Mesendoderm (in vitro differentiated cells): ENCODE measurements at regions not wholly inside any gene's neighbourhood (a gene's known extent, or its start where the extent isn't known, plus 50 kb on each side); places are given as distances from the start of the nearest gene placed in this dataset.

Source experiments
- DNase-seq: peaks from one replicate; pipeline ENCODE4 v3.0.0; 2013
- H2AK5ac ChIP-seq: 2 replicates; pipeline ENCODE4 v1.6.1; 2013; ENCODE audit warnings: low read length, inconsistent platforms
- H2BK120ac ChIP-seq: 2 replicates; pipeline ENCODE4 v1.6.1; 2013; ENCODE audit warnings: low read depth, mild to moderate bottlenecking, low read length, moderate library complexity, mixed read lengths
- H2BK15ac ChIP-seq: replicated peaks from 2 replicates; pipeline ENCODE4 v1.6.1; 2013; ENCODE audit warnings: low read depth, mild to moderate bottlenecking, moderate library complexity
- H2BK5ac ChIP-seq: 2 replicates; pipeline ENCODE4 v1.6.1; 2013; ENCODE audit warnings: low read length, inconsistent platforms
- H3K18ac ChIP-seq: 2 replicates; pipeline ENCODE4 v1.6.1; 2013; ENCODE audit warnings: mild to moderate bottlenecking, low read length, mixed read lengths
- H3K23ac ChIP-seq: one replicate; pipeline ENCODE4 v1.6.1; 2013; ENCODE audit warnings: low read length
- H3K27ac ChIP-seq: 2 replicates; pipeline ENCODE4 v1.5.1; 2013; ENCODE audit warnings: low read depth, mild to moderate bottlenecking, inconsistent platforms, low read length, moderate library complexity
- H3K27me3 ChIP-seq: 2 replicates; pipeline ENCODE4 v1.6.1; 2013; ENCODE audit warnings: low read length, control low read depth, mild to moderate bottlenecking, inconsistent platforms; ENCODE audit not compliant: insufficient read depth, poor library complexity
- H3K36me3 ChIP-seq: 2 replicates; pipeline ENCODE4 v1.6.1; 2013; ENCODE audit warnings: low read length, inconsistent platforms; ENCODE audit not compliant: control insufficient read depth, insufficient read depth
- H3K4ac ChIP-seq: one replicate; pipeline ENCODE4 v1.6.1; 2013; ENCODE audit warnings: low read depth, mild to moderate bottlenecking, low read length, moderate library complexity
- H3K4me1 ChIP-seq: 2 replicates; pipeline ENCODE4 v1.6.1; 2013; ENCODE audit warnings: low read depth, low read length, inconsistent platforms; ENCODE audit not compliant: control insufficient read depth
- H3K4me2 ChIP-seq: 2 replicates; pipeline ENCODE4 v1.6.1; 2013; ENCODE audit warnings: low read length
- H3K4me3 ChIP-seq: 2 replicates; pipeline ENCODE4 v1.5.1; 2013; ENCODE audit warnings: mild to moderate bottlenecking, low read length
- H3K56ac ChIP-seq: one replicate; pipeline ENCODE4 v1.6.1; 2013; ENCODE audit warnings: low read length
- H3K79me1 ChIP-seq: 2 replicates; pipeline ENCODE4 v1.6.1; 2013; ENCODE audit warnings: low read length, inconsistent platforms
- H3K79me2 ChIP-seq: 2 replicates; pipeline ENCODE4 v1.6.1; 2013; ENCODE audit warnings: mild to moderate bottlenecking, low read length; ENCODE audit not compliant: control insufficient read depth, insufficient read depth
- H3K9ac ChIP-seq: 2 replicates; pipeline ENCODE4 v1.6.1; 2013; ENCODE audit warnings: low read length, inconsistent platforms
- H4K5ac ChIP-seq: one replicate; pipeline ENCODE4 v1.6.1; 2013; ENCODE audit warnings: low read length
- H4K8ac ChIP-seq: one replicate; pipeline ENCODE4 v1.6.1; 2013; ENCODE audit warnings: low read depth, mild to moderate bottlenecking, control low read depth, low read length, moderate library complexity
- WGBS: extraction: QIAGEN DNeasy Blood & Tissue Kit; methylation state at CpG from one replicate; pipeline ENCODE4 v1.1.7; 2013; ENCODE audit warnings: low lambda C conversion rate, missing lambda C conversion rate; ENCODE audit not compliant: insufficient coverage; ENCODE audit errors: extremely low coverage; 5-methylcytosine and 5-hydroxymethylcytosine counted together

DNA sequence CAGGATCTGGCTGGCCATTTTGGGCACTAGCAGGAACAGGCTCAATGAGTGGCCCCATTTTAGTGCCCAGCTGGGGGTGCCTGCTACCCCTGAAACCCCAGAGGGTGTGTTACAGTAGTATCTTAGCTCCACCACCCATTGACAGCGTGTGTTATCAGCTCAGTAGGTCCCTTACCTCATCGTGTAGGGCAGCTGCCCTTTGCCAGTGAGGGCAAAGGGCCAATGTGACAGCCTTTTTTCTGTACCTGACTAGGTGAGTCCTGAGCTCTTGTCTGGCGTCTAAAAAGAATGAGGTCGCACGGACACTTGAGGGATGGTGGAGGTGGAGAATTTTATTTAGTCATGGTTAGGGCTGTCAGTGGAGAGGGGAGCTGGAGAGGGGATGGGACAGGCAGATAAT is 462.2 kb downstream of the PIK3C3 start:
- Histone ChIP-seq H3K36me3 (no peaks in the 10 kb centered on the region), H3K4me1 (no peaks in the 10 kb centered on the region), H3K27me3 (no peaks in the 10 kb centered on the region), H2BK120ac (no peak overlapping the region), H3K79me2 (no peaks in the 10 kb centered on the region), H3K18ac (no peak overlapping the region), H4K8ac (no peak overlapping the region), H3K9ac (no peak overlapping the region), H3K4me2 (no peak overlapping the region), H3K23ac (no peak overlapping the region), H3K27ac (no peak overlapping the region), H3K4ac (no peak overlapping the region), H3K56ac (no peak overlapping the region), H3K4me3 (no peak overlapping the region), H2BK15ac (no peak overlapping the region), H3K79me1 (no peaks in the 10 kb centered on the region), H2BK5ac (no peak overlapping the region), H2AK5ac (no peak overlapping the region), H4K5ac (no peak overlapping the region)
- no peak for DNase-seq
- WGBS: no CpG with 5 or more reads among the region's 5 CpGs

DNA sequence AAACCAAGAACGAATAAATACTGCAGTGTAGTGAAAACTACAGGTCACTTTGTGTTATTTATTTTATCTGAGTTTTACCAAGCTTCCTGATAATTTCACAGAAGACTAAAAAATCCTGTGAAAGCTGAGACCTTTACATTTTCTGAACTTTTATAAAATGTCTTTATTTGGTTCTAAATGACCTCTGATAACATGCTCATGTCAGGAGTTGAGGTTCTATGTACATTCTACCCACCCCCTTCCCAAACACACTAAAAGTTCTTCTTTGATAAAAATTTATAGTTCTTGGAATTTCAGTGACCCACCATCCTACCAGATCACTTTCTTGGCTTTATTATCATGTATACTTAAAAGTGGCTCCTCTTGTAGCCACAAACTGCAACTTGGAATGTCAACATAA is 463.1 kb downstream of the PIK3C3 start:
- H3K79me2 ChIP-seq: no peaks in the 10 kb centered on the region
- no peak overlapping the region for H3K4me2 ChIP-seq
- no peak overlapping the region for H2BK5ac ChIP-seq
- H3K4ac ChIP-seq: no peak overlapping the region
- H3K36me3 ChIP-seq: no peaks in the 10 kb centered on the region
- H2BK15ac ChIP-seq: no peak overlapping the region
- no peak overlapping the region for H3K23ac ChIP-seq
- H2BK120ac ChIP-seq: no peak overlapping the region
- no peaks in the 10 kb centered on the region for H3K4me1 ChIP-seq
- DNase-seq: no peak
- H2AK5ac ChIP-seq: no peak overlapping the region
- H4K8ac ChIP-seq: no peak overlapping the region
- no peak overlapping the region for H3K9ac ChIP-seq
- H3K18ac ChIP-seq: no peak overlapping the region
- no peaks in the 10 kb centered on the region for H3K27me3 ChIP-seq
- H3K79me1 ChIP-seq: no peaks in the 10 kb centered on the region
- H3K56ac ChIP-seq: no peak overlapping the region
- no peak overlapping the region for H3K4me3 ChIP-seq
- H3K27ac ChIP-seq: no peak overlapping the region
- WGBS: no CpG with 5 or more reads among the region's 1 CpG
- H4K5ac ChIP-seq: no peak overlapping the region

- H3K18ac ChIP-seq: no peak overlapping the region
- no peak overlapping the region for H3K4me2 ChIP-seq
- no peak overlapping the region for H3K4me3 ChIP-seq
- H3K79me2 ChIP-seq: no peaks in the 10 kb centered on the region
- H2BK15ac ChIP-seq: no peak overlapping the region
- no peak overlapping the region for H4K8ac ChIP-seq
- no peak overlapping the region for H3K27ac ChIP-seq
- H3K4me1 ChIP-seq: no peaks in the 10 kb centered on the region
- no peak overlapping the region for H4K5ac ChIP-seq
- no peak overlapping the region for H2BK5ac ChIP-seq
- H3K36me3 ChIP-seq: no peaks in the 10 kb centered on the region
- H3K27me3 ChIP-seq: no peaks in the 10 kb centered on the region
- no peak overlapping the region for H3K4ac ChIP-seq
- H2BK120ac ChIP-seq: no peak overlapping the region
- H3K23ac ChIP-seq: no peak overlapping the region
- no peak overlapping the region for H3K56ac ChIP-seq
- H3K9ac ChIP-seq: no peak overlapping the region
- H3K79me1 ChIP-seq: no peaks in the 10 kb centered on the region
- DNase-seq: peak; percentile 47
- no peak overlapping the region for H2AK5ac ChIP-seq
Measured at GRCh38 chr18:42425025-42425424, 470.0 kb downstream of the PIK3C3 start.

DNA sequence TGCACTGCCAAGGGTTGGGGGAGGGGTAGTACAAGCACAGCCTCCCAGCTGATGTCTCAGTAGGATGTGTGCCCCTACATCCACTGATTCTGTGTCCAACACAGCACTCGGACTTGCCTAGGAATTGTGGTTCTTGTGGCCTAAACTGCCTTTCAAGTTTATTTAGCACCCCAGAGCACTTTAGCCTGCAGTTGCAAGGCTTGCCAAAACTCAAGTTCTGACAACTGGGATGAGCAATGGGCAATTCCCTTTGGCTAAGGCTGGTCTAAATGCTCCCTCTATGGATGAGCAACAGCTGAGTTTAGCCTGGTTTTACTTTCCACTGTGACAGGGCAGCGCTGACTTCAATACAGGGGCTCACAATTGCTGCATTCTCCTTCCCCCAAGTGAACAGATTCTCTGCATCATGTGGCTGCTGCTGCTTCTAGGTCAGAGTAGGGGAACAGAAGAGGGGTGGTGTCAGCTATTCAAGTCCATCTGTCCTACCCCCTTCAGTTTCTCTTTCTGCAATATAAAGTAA is 471.5 kb downstream of the PIK3C3 start:
- H2AK5ac ChIP-seq: no peak overlapping the region
- H3K4me3 ChIP-seq: no peak overlapping the region
- H3K4me2 ChIP-seq: no peak overlapping the region
- no peaks in the 10 kb centered on the region for H3K79me2 ChIP-seq
- no peaks in the 10 kb centered on the region for H3K79me1 ChIP-seq
- no peaks in the 10 kb centered on the region for H3K27me3 ChIP-seq
- no peak overlapping the region for H2BK120ac ChIP-seq
- H4K5ac ChIP-seq: no peak overlapping the region
- H4K8ac ChIP-seq: no peak overlapping the region
- no peaks in the 10 kb centered on the region for H3K4me1 ChIP-seq
- no CpG with 5 or more reads among the region's 2 CpGs for WGBS
- H3K36me3 ChIP-seq: no peaks in the 10 kb centered on the region
- no peak overlapping the region for H2BK15ac ChIP-seq
- H3K4ac ChIP-seq: no peak overlapping the region
- H3K23ac ChIP-seq: no peak overlapping the region
- no peak overlapping the region for H3K18ac ChIP-seq
- DNase-seq: no peak
- no peak overlapping the region for H3K27ac ChIP-seq
- H3K9ac ChIP-seq: no peak overlapping the region
- H3K56ac ChIP-seq: no peak overlapping the region
- H2BK5ac ChIP-seq: no peak overlapping the region

DNA sequence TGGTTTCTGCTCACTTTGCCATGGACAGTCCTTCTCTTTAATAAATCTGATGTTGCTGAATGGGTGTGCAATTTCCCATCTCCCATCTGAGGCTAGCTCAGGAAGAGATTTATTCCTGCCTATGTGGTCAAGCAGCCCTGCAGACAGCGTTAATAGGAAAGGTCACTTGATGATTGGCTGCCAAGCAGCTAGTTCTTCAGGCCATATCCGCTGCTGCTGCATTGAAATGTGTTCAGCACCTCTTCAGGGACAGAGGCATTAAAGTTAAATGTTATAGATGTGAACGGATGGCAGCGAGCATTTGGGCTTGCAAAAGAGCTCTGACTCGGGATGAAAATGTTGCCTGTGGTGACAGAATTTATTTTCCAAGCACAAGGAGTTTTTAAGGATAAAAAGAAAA is 474.2 kb downstream of the PIK3C3 start:
- Histone ChIP-seq H3K27ac (no peak overlapping the region), H3K36me3 (no peaks in the 10 kb centered on the region), H4K5ac (no peak overlapping the region), H3K4me2 (no peak overlapping the region), H2BK120ac (no peak overlapping the region), H3K27me3 (no peaks in the 10 kb centered on the region), H3K79me2 (no peaks in the 10 kb centered on the region), H2AK5ac (no peak overlapping the region), H2BK15ac (no peak overlapping the region), H2BK5ac (no peak overlapping the region), H3K4me3 (no peak overlapping the region), H4K8ac (no peak overlapping the region), H3K79me1 (no peaks in the 10 kb centered on the region), H3K4me1 (no peaks in the 10 kb centered on the region), H3K23ac (no peak overlapping the region), H3K18ac (no peak overlapping the region), H3K56ac (no peak overlapping the region), H3K4ac (no peak overlapping the region), H3K9ac (no peak overlapping the region)
- WGBS: no CpG with 5 or more reads among the region's 5 CpGs
- DNase-seq: peak; percentile 6

DNA sequence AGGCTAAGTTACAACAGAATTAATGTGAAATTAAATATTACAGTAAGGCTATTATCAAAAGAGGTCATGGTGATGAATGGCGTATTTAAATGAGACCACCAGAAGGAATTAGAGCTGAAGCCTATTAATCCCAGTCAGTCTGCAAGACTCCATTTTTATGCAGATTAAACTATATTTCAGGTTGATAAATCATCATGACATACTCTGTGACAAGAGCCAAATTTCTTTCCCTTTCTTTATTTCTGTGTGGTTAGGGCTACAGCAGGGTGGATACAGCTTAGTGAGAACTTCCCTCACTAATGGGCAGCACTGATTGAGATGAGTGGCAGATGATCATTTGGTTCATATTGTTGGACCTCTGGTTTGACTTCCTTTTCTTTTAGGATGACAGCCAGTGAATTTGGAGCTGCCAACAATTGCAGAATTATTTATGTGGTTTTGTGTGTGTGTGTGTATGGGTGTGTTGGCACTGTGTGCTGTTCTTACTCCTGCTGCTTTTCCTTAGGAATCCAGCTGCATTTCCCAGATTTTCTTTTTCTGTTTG is 481.3 kb downstream of the PIK3C3 start:
- 100% methylated on average over 1 of the region's 1 CpG for WGBS
- H3K18ac ChIP-seq: no peak overlapping the region
- no peaks in the 10 kb centered on the region for H3K4me1 ChIP-seq
- H3K4ac ChIP-seq: no peak overlapping the region
- H4K5ac ChIP-seq: no peak overlapping the region
- DNase-seq: no peak
- H2BK15ac ChIP-seq: no peak overlapping the region
- no peak overlapping the region for H2BK120ac ChIP-seq
- H3K56ac ChIP-seq: no peak overlapping the region
- no peaks in the 10 kb centered on the region for H3K36me3 ChIP-seq
- H3K79me1 ChIP-seq: no peaks in the 10 kb centered on the region
- no peak overlapping the region for H4K8ac ChIP-seq
- no peak overlapping the region for H3K4me2 ChIP-seq
- no peaks in the 10 kb centered on the region for H3K27me3 ChIP-seq
- H2AK5ac ChIP-seq: no peak overlapping the region
- H2BK5ac ChIP-seq: no peak overlapping the region
- no peak overlapping the region for H3K9ac ChIP-seq
- H3K27ac ChIP-seq: no peak overlapping the region
- H3K4me3 ChIP-seq: no peak overlapping the region
- H3K23ac ChIP-seq: no peak overlapping the region
- no peaks in the 10 kb centered on the region for H3K79me2 ChIP-seq
